WTC11 (cell line): ENCODE measurements at regions not wholly inside any gene's neighbourhood (a gene's known extent, or its start where the extent isn't known, plus 50 kb on each side); places are given as distances from the start of the nearest gene placed in this dataset.
"Not testable (repeated sequence)": the region's sequence is repeated elsewhere in the genome, so short reads cannot be mapped to it uniquely, and the experiment has no call there.

Source experiments
- JAZF1 ChIP-seq: fragments of 250-450 bp; sonication (Bioruptor Pico); IDR thresholded peaks from 2 replicates; pipeline ENCODE4 v1.9.0; 2021; ENCODE audit warnings: moderate library complexity, mild to moderate bottlenecking, inconsistent platforms
- NR3C1 ChIP-seq: sonication (generic); formaldehyde crosslinking; conservative IDR thresholded peaks from 2 replicates; pipeline ENCODE4 v1.8.1; 2023; ENCODE audit warnings: low read depth, mild to moderate bottlenecking, missing genetic modification reagents
- TF ChIP-seq, protein P1 (sequence below): fragments of 200-600 bp; IDR thresholded peaks from 2 replicates; pipeline ENCODE4 v1.8.0; 2022; ENCODE audit warnings: antibody characterized with exemption

DNA sequence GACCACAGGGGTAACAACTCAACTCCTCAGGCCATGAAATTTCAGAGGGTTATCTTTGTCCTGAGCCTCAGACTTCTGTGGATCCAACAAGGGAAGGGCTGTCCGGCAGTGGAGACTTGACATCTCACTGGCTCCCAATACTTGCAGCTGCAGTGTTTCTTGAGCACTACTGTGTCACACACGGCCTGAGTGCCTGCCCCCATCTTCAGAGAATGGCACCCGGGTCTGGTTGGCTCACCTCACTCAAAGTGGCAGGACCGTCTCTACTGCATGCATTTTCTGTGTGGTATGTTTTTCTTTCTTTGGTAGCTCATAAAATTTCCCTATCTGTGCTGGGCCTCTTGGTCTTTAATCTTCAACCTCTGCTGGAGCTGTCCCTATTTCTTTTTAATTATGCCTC, 193.2 kb upstream of the PLGLB2 start:
- TF ChIP-seq, protein P1, sequence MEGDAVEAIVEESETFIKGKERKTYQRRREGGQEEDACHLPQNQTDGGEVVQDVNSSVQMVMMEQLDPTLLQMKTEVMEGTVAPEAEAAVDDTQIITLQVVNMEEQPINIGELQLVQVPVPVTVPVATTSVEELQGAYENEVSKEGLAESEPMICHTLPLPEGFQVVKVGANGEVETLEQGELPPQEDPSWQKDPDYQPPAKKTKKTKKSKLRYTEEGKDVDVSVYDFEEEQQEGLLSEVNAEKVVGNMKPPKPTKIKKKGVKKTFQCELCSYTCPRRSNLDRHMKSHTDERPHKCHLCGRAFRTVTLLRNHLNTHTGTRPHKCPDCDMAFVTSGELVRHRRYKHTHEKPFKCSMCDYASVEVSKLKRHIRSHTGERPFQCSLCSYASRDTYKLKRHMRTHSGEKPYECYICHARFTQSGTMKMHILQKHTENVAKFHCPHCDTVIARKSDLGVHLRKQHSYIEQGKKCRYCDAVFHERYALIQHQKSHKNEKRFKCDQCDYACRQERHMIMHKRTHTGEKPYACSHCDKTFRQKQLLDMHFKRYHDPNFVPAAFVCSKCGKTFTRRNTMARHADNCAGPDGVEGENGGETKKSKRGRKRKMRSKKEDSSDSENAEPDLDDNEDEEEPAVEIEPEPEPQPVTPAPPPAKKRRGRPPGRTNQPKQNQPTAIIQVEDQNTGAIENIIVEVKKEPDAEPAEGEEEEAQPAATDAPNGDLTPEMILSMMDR, result not testable (repeated sequence)
- not testable (repeated sequence) for TF ChIP-seq NR3C1, JAZF1 (CRISPR knock-in tag)
